DND-41 (cell line): ENCODE measurements at regions not wholly inside any gene's neighbourhood (a gene's known extent, or its start where the extent isn't known, plus 50 kb on each side); places are given as distances from the start of the nearest gene placed in this dataset.
A peak's percentile ranks its signal among the peaks of the same experiment; 100 is the strongest.
"Not testable (repeated sequence)": the region's sequence is repeated elsewhere in the genome, so short reads cannot be mapped to it uniquely, and the experiment has no call there.

Source experiments
- ATAC-seq: fragments of 200-7000 bp; cut with Tn5 transposase; 3 replicates; pipeline ENCODE4 v1.9.1; 2021; ENCODE audit warnings: low read depth; ENCODE audit not compliant: insufficient read depth
- DNase-seq: peaks from one replicate; pipeline ENCODE4 v3.0.0-alpha.2; 2020
- H2AFZ ChIP-seq: 2 replicates; pipeline ENCODE4 v1.6.0; 2012; ENCODE audit warnings: low read depth, low read length
- H3K27ac ChIP-seq: 2 replicates; pipeline ENCODE4 v1.5.1; 2012; ENCODE audit warnings: low read length, inconsistent platforms
- H3K27me3 ChIP-seq: fragments of 200-600 bp; sonication (generic); 2 replicates; pipeline ENCODE4 v1.6.0; 2012; ENCODE audit warnings: low read length, mild to moderate bottlenecking, inconsistent platforms; ENCODE audit not compliant: insufficient read depth, poor library complexity
- H3K36me3 ChIP-seq: 2 replicates; pipeline ENCODE4 v1.5.1; 2012; ENCODE audit warnings: low read length, inconsistent platforms; ENCODE audit not compliant: insufficient read depth
- H3K4me1 ChIP-seq: 2 replicates; pipeline ENCODE4 v1.5.1; 2012; ENCODE audit warnings: mild to moderate bottlenecking, low read length; ENCODE audit not compliant: insufficient read depth
- H3K4me2 ChIP-seq: 2 replicates; pipeline ENCODE4 v1.6.0; 2012; ENCODE audit warnings: mild to moderate bottlenecking, moderate library complexity, low read length, inconsistent platforms; ENCODE audit not compliant: insufficient read depth
- H3K4me3 ChIP-seq, 2 experiments: fragments of 200-600 bp in 1 of 2; shearing (Covaris generic) in 1 of 2; 2 replicates each; pipeline ENCODE4 v1.5.1; 2012 to 2016; ENCODE audit warnings: inconsistent platforms in 2 of 2, low read length in 2 of 2, mild to moderate bottlenecking in 2 of 2, low read depth in 1 of 2, moderate library complexity in 1 of 2
- H3K79me2 ChIP-seq: 2 replicates; pipeline ENCODE4 v1.6.0; 2012; ENCODE audit warnings: low read length, inconsistent platforms; ENCODE audit not compliant: insufficient read depth
- H3K9ac ChIP-seq: 2 replicates; pipeline ENCODE4 v1.6.0; 2012; ENCODE audit warnings: low read depth, mild to moderate bottlenecking, inconsistent platforms, low read length, moderate library complexity
- H3K9me3 ChIP-seq: 2 replicates; pipeline ENCODE4 v1.5.1; 2012; ENCODE audit warnings: low read length, moderate library complexity, mild to moderate bottlenecking, inconsistent platforms; ENCODE audit not compliant: insufficient read depth, severe bottlenecking
- H4K20me1 ChIP-seq: 2 replicates; pipeline ENCODE4 v1.6.0; 2012; ENCODE audit warnings: low read length; ENCODE audit not compliant: insufficient read depth
- EZH2 ChIP-seq: IDR thresholded peaks from 3 replicates; pipeline ENCODE4 v1.6.1; 2012; ENCODE audit warnings: borderline replicate concordance, low read depth, mild to moderate bottlenecking, moderate library complexity, low read length, inconsistent platforms; ENCODE audit not compliant: severe bottlenecking
- TF ChIP-seq, protein P1 (sequence below): IDR thresholded peaks from 2 replicates; pipeline ENCODE4 v1.5.1; 2012; ENCODE audit warnings: borderline replicate concordance, low read length, moderate library complexity, mild to moderate bottlenecking; ENCODE audit not compliant: poor library complexity, severe bottlenecking; ENCODE audit errors: extremely low read depth

DNA sequence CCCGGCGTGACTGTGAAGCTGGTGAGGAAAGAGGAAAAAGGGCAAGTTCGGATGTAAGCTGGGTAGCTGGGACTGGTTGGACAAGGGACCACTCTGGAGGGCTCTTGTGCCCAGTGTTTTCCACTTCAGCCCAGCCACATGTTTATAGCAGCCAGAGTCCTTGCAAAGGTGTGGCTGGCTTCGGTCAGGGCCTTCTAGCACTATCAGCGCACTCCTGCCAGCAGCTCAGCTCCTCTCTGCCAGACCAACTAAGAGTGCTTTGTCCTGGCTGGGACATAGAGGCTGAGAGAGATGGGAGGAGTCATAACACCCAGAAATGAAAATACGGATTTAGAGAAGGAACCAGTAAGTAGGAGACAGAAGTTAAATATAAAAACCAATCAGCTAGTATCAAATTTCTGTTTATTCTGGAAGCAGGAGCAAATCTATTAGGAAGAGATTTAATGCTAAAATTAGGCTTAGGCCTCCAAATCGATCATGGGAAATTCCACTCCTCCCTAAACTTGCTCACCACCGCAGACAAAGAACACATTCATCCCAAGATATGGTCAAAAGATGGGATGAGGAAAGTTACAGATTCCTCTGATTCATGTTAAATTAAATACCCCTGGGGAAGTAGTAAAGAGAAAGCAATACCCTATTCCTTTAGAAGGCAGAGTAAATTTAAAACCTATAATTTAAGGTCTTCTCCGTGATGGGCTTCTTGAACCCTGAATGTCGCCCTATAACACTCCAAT is 135.0 kb downstream of the RALA start:
- Histone ChIP-seq H2AFZ (no peak overlapping the region), H3K9me3 (no peaks in the 10 kb centered on the region), H3K27ac (no peak overlapping the region), H3K4me2 (no peak overlapping the region), H3K79me2 (no peaks in the 10 kb centered on the region), H4K20me1 (no peaks in the 10 kb centered on the region; the same call in 1 of the 2 replicates), H3K27me3 (no peaks in the 10 kb centered on the region), H3K4me1 (peaks cover 8% of the 10 kb centered on the region; the same call in 1 of the 2 replicates), H3K36me3 (no peaks in the 10 kb centered on the region), H3K4me3 (no peak overlapping the region), H3K9ac (no peak overlapping the region)
- TF ChIP-seq, protein P1, sequence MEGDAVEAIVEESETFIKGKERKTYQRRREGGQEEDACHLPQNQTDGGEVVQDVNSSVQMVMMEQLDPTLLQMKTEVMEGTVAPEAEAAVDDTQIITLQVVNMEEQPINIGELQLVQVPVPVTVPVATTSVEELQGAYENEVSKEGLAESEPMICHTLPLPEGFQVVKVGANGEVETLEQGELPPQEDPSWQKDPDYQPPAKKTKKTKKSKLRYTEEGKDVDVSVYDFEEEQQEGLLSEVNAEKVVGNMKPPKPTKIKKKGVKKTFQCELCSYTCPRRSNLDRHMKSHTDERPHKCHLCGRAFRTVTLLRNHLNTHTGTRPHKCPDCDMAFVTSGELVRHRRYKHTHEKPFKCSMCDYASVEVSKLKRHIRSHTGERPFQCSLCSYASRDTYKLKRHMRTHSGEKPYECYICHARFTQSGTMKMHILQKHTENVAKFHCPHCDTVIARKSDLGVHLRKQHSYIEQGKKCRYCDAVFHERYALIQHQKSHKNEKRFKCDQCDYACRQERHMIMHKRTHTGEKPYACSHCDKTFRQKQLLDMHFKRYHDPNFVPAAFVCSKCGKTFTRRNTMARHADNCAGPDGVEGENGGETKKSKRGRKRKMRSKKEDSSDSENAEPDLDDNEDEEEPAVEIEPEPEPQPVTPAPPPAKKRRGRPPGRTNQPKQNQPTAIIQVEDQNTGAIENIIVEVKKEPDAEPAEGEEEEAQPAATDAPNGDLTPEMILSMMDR: no peak
- ATAC-seq (no peak), DNase-seq (no peak)

DNA sequence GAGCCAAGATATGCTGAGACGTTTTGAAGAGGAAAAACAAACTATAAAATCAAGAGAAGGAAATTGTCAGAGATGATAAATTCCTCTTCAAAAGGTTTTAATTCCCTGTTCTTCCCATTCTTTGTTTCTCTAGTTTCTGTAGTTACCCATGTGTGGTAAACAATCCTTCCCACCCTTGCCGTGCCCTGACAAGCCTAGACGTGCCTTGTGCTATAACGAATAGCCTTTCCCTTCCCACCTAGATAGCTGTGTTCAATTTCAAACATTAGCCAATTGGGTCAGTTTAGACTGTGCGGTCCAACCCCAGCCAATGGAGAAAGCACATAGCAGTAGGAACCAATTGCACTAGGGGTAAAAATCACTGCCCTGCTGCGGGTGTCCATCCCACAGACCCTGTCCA is 138.1 kb downstream of the RALA start:
- Histone ChIP-seq H3K4me3 (no peak overlapping the region), H2AFZ (no peak overlapping the region), H3K4me2 (no peak overlapping the region), H3K36me3 (no peaks in the 10 kb centered on the region), H3K79me2 (no peaks in the 10 kb centered on the region), H4K20me1 (no peaks in the 10 kb centered on the region; the same call in 1 of the 2 replicates), H3K9me3 (no peaks in the 10 kb centered on the region), H3K27me3 (no peaks in the 10 kb centered on the region), H3K4me1 (peaks cover 8% of the 10 kb centered on the region; the same call in 1 of the 2 replicates), H3K9ac (no peak overlapping the region), H3K27ac (no peak overlapping the region)
- no peak for ATAC-seq
- TF ChIP-seq, protein P1: no peak
- no peak for TF ChIP-seq EZH2
- no peak for DNase-seq

DNA sequence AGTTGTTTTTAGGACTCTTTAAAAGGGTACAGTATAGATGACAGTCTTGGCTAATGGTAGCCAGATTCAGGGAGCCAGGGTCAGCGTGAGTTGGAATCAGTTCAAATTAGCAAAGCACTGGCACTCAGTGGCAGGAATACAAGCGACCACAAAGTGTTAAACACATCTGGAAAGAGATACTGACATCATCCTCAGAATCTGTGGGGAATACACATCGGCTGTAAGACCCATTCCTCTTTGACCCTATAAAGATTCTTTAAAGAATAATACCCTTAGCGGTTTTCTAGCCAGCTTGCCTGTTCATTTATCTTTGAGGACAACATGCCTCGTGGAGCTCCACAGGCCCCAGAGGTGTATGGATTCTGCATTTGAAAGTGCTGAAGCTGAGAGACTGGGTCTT is 139.1 kb downstream of the RALA start:
- H3K4me1 ChIP-seq, H2AFZ ChIP-seq, H3K4me3 ChIP-seq, H3K27me3 ChIP-seq, ATAC-seq, H3K4me2 ChIP-seq, DNase-seq, H3K36me3 ChIP-seq, H3K9me3 ChIP-seq, H3K9ac ChIP-seq, H3K27ac ChIP-seq, H4K20me1 ChIP-seq, H3K79me2 ChIP-seq: not testable (repeated sequence)

GRCh38 chr7:39762881-39763280 is 139.5 kb downstream of the RALA start:
- not testable (repeated sequence) for H3K79me2 ChIP-seq, H2AFZ ChIP-seq, H3K9ac ChIP-seq, H3K4me2 ChIP-seq, H3K27me3 ChIP-seq, H3K4me3 ChIP-seq, H3K4me1 ChIP-seq, H3K9me3 ChIP-seq, H3K36me3 ChIP-seq, H4K20me1 ChIP-seq, H3K27ac ChIP-seq
- DNase-seq: peak; percentile 66
- peak; percentile 99 for ATAC-seq

GRCh38 chr7:39765833-39766232 is 142.5 kb downstream of the RALA start:
- not testable (repeated sequence) for H3K27me3 ChIP-seq, ATAC-seq, H3K4me3 ChIP-seq, H3K4me1 ChIP-seq, H3K9me3 ChIP-seq, H2AFZ ChIP-seq, H3K79me2 ChIP-seq, H3K27ac ChIP-seq, H3K36me3 ChIP-seq, DNase-seq, H3K9ac ChIP-seq, H3K4me2 ChIP-seq, H4K20me1 ChIP-seq

DNA sequence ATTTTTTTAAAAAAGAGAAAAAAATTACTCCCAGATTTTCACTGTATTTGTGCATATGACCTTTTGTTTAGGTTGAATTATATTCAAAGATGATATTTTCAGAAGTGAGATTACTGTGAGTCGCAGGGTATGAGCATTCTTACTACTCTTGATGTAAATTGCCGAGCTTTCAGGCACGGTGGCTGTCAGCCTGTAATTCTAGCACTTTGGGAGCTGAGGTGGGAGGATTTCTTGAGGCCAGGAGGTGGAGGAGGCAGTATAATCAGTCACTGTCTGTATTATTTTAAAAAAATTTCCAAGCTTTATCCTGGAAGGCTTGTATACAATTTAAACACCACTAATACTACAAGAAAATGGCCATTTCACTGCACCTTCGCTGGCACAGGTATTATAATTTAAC is 145.1 kb downstream of the RALA start:
- not testable (repeated sequence) for H3K9me3 ChIP-seq, H3K9ac ChIP-seq, H2AFZ ChIP-seq, ATAC-seq, H3K27ac ChIP-seq, H3K4me2 ChIP-seq, H3K4me1 ChIP-seq, H3K4me3 ChIP-seq, H3K36me3 ChIP-seq, H3K79me2 ChIP-seq, H4K20me1 ChIP-seq, H3K27me3 ChIP-seq, DNase-seq
